DMS 273 (cell line): ENCODE measurements at regions not wholly inside any gene's neighbourhood (a gene's known extent, or its start where the extent isn't known, plus 50 kb on each side); places are given as distances from the start of the nearest gene placed in this dataset.
"Not testable (repeated sequence)": the region's sequence is repeated elsewhere in the genome, so short reads cannot be mapped to it uniquely, and the experiment has no call there.

Experiments
- DNase-seq: peaks from one replicate; lab custom pipeline; 2025; ENCODE audit not compliant: unreplicated experiment; lab: John Stamatoyannopoulos, UW

GRCh38 chr10:44724415-44725174 lies 186.5 kb upstream of the TMEM72 start:
- DNase-seq = no peak

- no peak for DNase-seq
Observed at GRCh38 chr10:44725404-44725803, 185.7 kb upstream of the TMEM72 start.

- DNase-seq = no peak
Observed at GRCh38 chr10:44731283-44731682, 179.9 kb upstream of the TMEM72 start.

GRCh38 chr10:44733501-44734488 lies 177.3 kb upstream of the TMEM72 start:
- DNase-seq = no peak

GRCh38 chr10:44742248-44742647 lies 168.9 kb upstream of the TMEM72 start:
- DNase-seq = no peak

GRCh38 chr10:44743535-44743934 lies 167.6 kb upstream of the TMEM72 start:
- DNase-seq = no peak

- no peak for DNase-seq
Observed at GRCh38 chr10:44745920-44746319, 165.2 kb upstream of the TMEM72 start.

- DNase-seq = no peak
Observed at GRCh38 chr10:44747593-44748172, 163.5 kb upstream of the TMEM72 start.

- DNase-seq = no peak
Observed at GRCh38 chr10:44749151-44749550, 162.0 kb upstream of the TMEM72 start.

- DNase-seq = no peak
Observed at GRCh38 chr10:44752451-44753441, 158.4 kb upstream of the TMEM72 start.

GRCh38 chr10:44754355-44754754 lies 156.8 kb upstream of the TMEM72 start:
- DNase-seq = not testable (repeated sequence)

- DNase-seq = no peak
Observed at GRCh38 chr10:44755481-44755880, 155.7 kb upstream of the TMEM72 start.

- no peak for DNase-seq
Observed at GRCh38 chr10:44756216-44756615, 154.9 kb upstream of the TMEM72 start.

- DNase-seq = no peak
Observed at GRCh38 chr10:44757551-44758205, 153.5 kb upstream of the TMEM72 start.

- no peak for DNase-seq
Observed at GRCh38 chr10:44759122-44759521, 152.0 kb upstream of the TMEM72 start.

GRCh38 chr10:44760513-44760912 lies 150.6 kb upstream of the TMEM72 start:
- DNase-seq = no peak

- peak; percentile 37 for DNase-seq
Observed at GRCh38 chr10:44761076-44761475, 150.1 kb upstream of the TMEM72 start.

GRCh38 chr10:44763331-44763730 lies 147.8 kb upstream of the TMEM72 start:
- DNase-seq = no peak

GRCh38 chr10:44765299-44765698 lies 145.8 kb upstream of the TMEM72 start:
- DNase-seq = no peak

- DNase-seq = no peak
Observed at GRCh38 chr10:44766631-44767030, 144.5 kb upstream of the TMEM72 start.
